ENCODE measurements at regions not wholly inside any gene's neighbourhood (a gene's known extent, or its start where the extent isn't known, plus 50 kb on each side); places are given as distances from the start of the nearest gene placed in this dataset.

DNA sequence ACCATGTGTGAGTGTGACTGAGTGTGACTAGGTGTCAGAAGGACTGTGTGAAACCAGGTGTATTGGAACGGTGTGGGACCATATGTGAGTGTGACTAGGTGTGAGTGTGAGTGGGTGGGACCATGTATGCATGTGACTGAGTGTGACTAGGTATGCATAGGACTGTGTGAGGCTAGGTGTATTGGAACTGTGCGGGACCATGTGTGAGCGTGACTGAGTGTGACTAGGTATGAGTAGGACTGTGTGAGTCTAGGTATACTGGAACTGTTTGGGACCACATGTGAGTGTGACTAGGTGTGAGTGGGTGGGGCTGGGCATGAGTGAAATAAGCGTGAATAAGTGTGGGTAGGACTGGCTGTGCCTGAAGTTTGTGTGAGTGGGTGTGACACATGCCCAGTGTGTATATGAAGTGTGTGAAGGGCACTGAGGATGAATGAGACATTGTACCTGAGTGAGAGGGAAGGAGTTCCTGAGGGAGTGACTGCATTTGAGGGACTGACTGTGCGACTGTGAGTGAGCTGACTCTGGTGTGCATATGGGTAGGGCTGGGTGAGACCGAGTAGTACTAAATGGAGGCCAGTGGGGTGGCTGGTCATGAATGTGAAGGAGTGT is 247.0 kb upstream of the CCDC54 start:
- Histone ChIP-seq H3K79me2 (ENCODE audit: insufficient read depth, low read length) (no peaks in the 10 kb centered on the region), H3F3A (ENCODE audit: low read depth) (no peaks in the 10 kb centered on the region)

GRCh38 chr3:107132674-107133073 is 244.6 kb upstream of the CCDC54 start:
- Histone ChIP-seq H4K20me1 (ENCODE audit: insufficient read depth, low read length, poor library complexity, severe bottlenecking) (no peaks in the 10 kb centered on the region), H3F3A (ENCODE audit: low read depth) (no peaks in the 10 kb centered on the region), H3K9ac (ENCODE audit: low read depth, low read length, poor library complexity, severe bottlenecking) (no peak overlapping the region), H3K4me2 (ENCODE audit: low read depth, low read length, poor library complexity, severe bottlenecking) (no peak overlapping the region), H3K27me3 (ENCODE audit: insufficient read depth, low read length, poor library complexity, severe bottlenecking) (no peaks in the 10 kb centered on the region), H3K4me1 (ENCODE audit: insufficient read depth, low read length, poor library complexity, severe bottlenecking) (no peaks in the 10 kb centered on the region), H3K9me3 (ENCODE audit: insufficient read depth, low read depth, low read length) (no peaks in the 10 kb centered on the region), H2AFZ (ENCODE audit: low read length) (no peak overlapping the region), H3K4me3 (ENCODE audit: low read length, poor library complexity, severe bottlenecking) (no peak overlapping the region), H3K9me2 (replicated peaks; ENCODE audit: low read depth, low read length) (no peaks in the 10 kb centered on the region), H3K79me2 (ENCODE audit: insufficient read depth, low read length) (no peaks in the 10 kb centered on the region), H3K36me3 (ENCODE audit: insufficient read depth, low read length) (no peaks in the 10 kb centered on the region)
- TF ChIP-seq, protein P1, sequence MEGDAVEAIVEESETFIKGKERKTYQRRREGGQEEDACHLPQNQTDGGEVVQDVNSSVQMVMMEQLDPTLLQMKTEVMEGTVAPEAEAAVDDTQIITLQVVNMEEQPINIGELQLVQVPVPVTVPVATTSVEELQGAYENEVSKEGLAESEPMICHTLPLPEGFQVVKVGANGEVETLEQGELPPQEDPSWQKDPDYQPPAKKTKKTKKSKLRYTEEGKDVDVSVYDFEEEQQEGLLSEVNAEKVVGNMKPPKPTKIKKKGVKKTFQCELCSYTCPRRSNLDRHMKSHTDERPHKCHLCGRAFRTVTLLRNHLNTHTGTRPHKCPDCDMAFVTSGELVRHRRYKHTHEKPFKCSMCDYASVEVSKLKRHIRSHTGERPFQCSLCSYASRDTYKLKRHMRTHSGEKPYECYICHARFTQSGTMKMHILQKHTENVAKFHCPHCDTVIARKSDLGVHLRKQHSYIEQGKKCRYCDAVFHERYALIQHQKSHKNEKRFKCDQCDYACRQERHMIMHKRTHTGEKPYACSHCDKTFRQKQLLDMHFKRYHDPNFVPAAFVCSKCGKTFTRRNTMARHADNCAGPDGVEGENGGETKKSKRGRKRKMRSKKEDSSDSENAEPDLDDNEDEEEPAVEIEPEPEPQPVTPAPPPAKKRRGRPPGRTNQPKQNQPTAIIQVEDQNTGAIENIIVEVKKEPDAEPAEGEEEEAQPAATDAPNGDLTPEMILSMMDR (conservative IDR thresholded peaks at IDR 0.05; ENCODE audit: low read length), result no peak
- TF ChIP-seq EZH2phosphoT487 (IDR thresholded peaks at IDR 0.05; ENCODE audit: borderline replicate concordance), result no peak

More for the DNA sequence above, 247.0 kb upstream of the CCDC54 start:
- Histone ChIP-seq H3K27me3 (ENCODE audit: insufficient read depth, low read length, poor library complexity, severe bottlenecking) (no peaks in the 10 kb centered on the region), H3K4me3 (ENCODE audit: low read length, poor library complexity, severe bottlenecking) (no peak overlapping the region), H4K20me1 (ENCODE audit: insufficient read depth, low read length, poor library complexity, severe bottlenecking) (no peaks in the 10 kb centered on the region), H3K36me3 (ENCODE audit: insufficient read depth, low read length) (no peaks in the 10 kb centered on the region), H3K4me1 (ENCODE audit: insufficient read depth, low read length, poor library complexity, severe bottlenecking) (no peaks in the 10 kb centered on the region), H2AFZ (ENCODE audit: low read length) (no peak overlapping the region), H3K9ac (ENCODE audit: low read depth, low read length, poor library complexity, severe bottlenecking) (no peak overlapping the region), H3K9me2 (replicated peaks; ENCODE audit: low read depth, low read length) (no peaks in the 10 kb centered on the region), H3K9me3 (ENCODE audit: insufficient read depth, low read depth, low read length) (no peaks in the 10 kb centered on the region), H3K4me2 (ENCODE audit: low read depth, low read length, poor library complexity, severe bottlenecking) (no peak overlapping the region)
- TF ChIP-seq EZH2phosphoT487 (IDR thresholded peaks at IDR 0.05; ENCODE audit: borderline replicate concordance), result no peak
- TF ChIP-seq, protein P1 (conservative IDR thresholded peaks at IDR 0.05; ENCODE audit: low read length), result no peak

- Histone ChIP-seq H3K9me3 (ENCODE audit: insufficient read depth, low read depth, low read length) (no peaks in the 10 kb centered on the region), H3K9ac (ENCODE audit: low read depth, low read length, poor library complexity, severe bottlenecking) (no peak overlapping the region), H3K36me3 (ENCODE audit: insufficient read depth, low read length) (no peaks in the 10 kb centered on the region), H4K20me1 (ENCODE audit: insufficient read depth, low read length, poor library complexity, severe bottlenecking) (no peaks in the 10 kb centered on the region), H3K79me2 (ENCODE audit: insufficient read depth, low read length) (no peaks in the 10 kb centered on the region), H3K4me2 (ENCODE audit: low read depth, low read length, poor library complexity, severe bottlenecking) (no peak overlapping the region), H3K27me3 (ENCODE audit: insufficient read depth, low read length, poor library complexity, severe bottlenecking) (no peaks in the 10 kb centered on the region), H2AFZ (ENCODE audit: low read length) (no peak overlapping the region), H3K4me3 (ENCODE audit: low read length, poor library complexity, severe bottlenecking) (no peak overlapping the region), H3F3A (ENCODE audit: low read depth) (no peaks in the 10 kb centered on the region), H3K9me2 (replicated peaks; ENCODE audit: low read depth, low read length) (no peaks in the 10 kb centered on the region), H3K4me1 (ENCODE audit: insufficient read depth, low read length, poor library complexity, severe bottlenecking) (no peaks in the 10 kb centered on the region)
- TF ChIP-seq, protein P1 (conservative IDR thresholded peaks at IDR 0.05; ENCODE audit: low read length), result no peak
- no peak for TF ChIP-seq EZH2phosphoT487 (IDR thresholded peaks at IDR 0.05; ENCODE audit: borderline replicate concordance)
Observed at GRCh38 chr3:107133891-107134290, 243.3 kb upstream of the CCDC54 start.
